ENCODE measurements at regions not wholly inside any gene's neighbourhood (a gene's known extent, or its start where the extent isn't known, plus 50 kb on each side); places are given as distances from the start of the nearest gene placed in this dataset.
"Not testable (repeated sequence)": the region's sequence is repeated elsewhere in the genome, so short reads cannot be mapped to it uniquely, and the experiment has no call there.

GRCh38 chr2:128667391-128667790 is 348.7 kb upstream of the HS6ST1 start:
- H3K36me3 ChIP-seq (ENCODE audit: low read depth) = no peaks in the 10 kb centered on the region
- H3K9me3 ChIP-seq (ENCODE audit: severe bottlenecking) = no peaks in the 10 kb centered on the region
- DNase-seq (ENCODE audit: low spot score) (no peak), ATAC-seq (ENCODE audit: low read depth) (no peak)
- H3K4me3 ChIP-seq (ENCODE audit: severe bottlenecking) = no peak overlapping the region
- H3K27me3 ChIP-seq (ENCODE audit: insufficient read depth, poor library complexity, severe bottlenecking) = no peaks in the 10 kb centered on the region
- H3K27ac ChIP-seq (ENCODE audit: poor library complexity, severe bottlenecking) = no peak overlapping the region
- TF ChIP-seq, protein P1, sequence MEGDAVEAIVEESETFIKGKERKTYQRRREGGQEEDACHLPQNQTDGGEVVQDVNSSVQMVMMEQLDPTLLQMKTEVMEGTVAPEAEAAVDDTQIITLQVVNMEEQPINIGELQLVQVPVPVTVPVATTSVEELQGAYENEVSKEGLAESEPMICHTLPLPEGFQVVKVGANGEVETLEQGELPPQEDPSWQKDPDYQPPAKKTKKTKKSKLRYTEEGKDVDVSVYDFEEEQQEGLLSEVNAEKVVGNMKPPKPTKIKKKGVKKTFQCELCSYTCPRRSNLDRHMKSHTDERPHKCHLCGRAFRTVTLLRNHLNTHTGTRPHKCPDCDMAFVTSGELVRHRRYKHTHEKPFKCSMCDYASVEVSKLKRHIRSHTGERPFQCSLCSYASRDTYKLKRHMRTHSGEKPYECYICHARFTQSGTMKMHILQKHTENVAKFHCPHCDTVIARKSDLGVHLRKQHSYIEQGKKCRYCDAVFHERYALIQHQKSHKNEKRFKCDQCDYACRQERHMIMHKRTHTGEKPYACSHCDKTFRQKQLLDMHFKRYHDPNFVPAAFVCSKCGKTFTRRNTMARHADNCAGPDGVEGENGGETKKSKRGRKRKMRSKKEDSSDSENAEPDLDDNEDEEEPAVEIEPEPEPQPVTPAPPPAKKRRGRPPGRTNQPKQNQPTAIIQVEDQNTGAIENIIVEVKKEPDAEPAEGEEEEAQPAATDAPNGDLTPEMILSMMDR (IDR thresholded peaks at IDR 0.05; ENCODE audit: poor library complexity, severe bottlenecking) = no peak
- H3K4me1 ChIP-seq (ENCODE audit: insufficient read depth, poor library complexity, severe bottlenecking) = no peaks in the 10 kb centered on the region

- H3K4me1 ChIP-seq (ENCODE audit: insufficient read depth, poor library complexity, severe bottlenecking) = no peaks in the 10 kb centered on the region
- ATAC-seq (ENCODE audit: low read depth) (no peak), DNase-seq (ENCODE audit: low spot score) (no peak)
- H3K36me3 ChIP-seq (ENCODE audit: low read depth) = no peaks in the 10 kb centered on the region
- no peaks in the 10 kb centered on the region for H3K9me3 ChIP-seq (ENCODE audit: severe bottlenecking)
- H3K27ac ChIP-seq (ENCODE audit: poor library complexity, severe bottlenecking) = no peak overlapping the region
- H3K27me3 ChIP-seq (ENCODE audit: insufficient read depth, poor library complexity, severe bottlenecking) = no peaks in the 10 kb centered on the region
- H3K4me3 ChIP-seq (ENCODE audit: severe bottlenecking) = no peak overlapping the region
- TF ChIP-seq, protein P1 (IDR thresholded peaks at IDR 0.05; ENCODE audit: poor library complexity, severe bottlenecking) = no peak
Observed at GRCh38 chr2:128668946-128669345, 350.3 kb upstream of the HS6ST1 start.

DNA sequence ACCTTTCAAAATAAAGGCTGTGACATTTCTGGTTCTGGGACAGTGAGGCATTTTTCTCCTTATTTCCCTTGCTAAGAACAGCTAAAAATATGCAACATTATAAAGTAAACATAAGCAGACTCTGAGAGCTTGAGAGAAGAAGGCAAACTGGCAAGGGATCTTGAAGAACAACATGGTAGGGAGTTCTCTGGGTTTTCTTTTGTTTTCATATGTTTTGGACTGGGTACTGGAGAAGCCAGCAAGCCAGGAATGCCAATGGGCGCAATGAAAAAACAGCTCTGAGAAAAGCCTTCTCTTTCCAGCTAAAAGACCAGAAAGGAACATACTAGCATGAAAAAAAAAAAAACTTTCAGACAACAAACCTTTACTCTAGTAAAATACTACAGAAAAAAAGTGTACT is 351.4 kb upstream of the HS6ST1 start:
- Histone ChIP-seq H3K27me3 (ENCODE audit: insufficient read depth, poor library complexity, severe bottlenecking) (no peaks in the 10 kb centered on the region), H3K4me1 (ENCODE audit: insufficient read depth, poor library complexity, severe bottlenecking) (no peaks in the 10 kb centered on the region), H3K27ac (ENCODE audit: poor library complexity, severe bottlenecking) (no peak overlapping the region), H3K4me3 (ENCODE audit: severe bottlenecking) (no peak overlapping the region), H3K36me3 (ENCODE audit: low read depth) (no peaks in the 10 kb centered on the region), H3K9me3 (ENCODE audit: severe bottlenecking) (no peaks in the 10 kb centered on the region)
- no peak for ATAC-seq (ENCODE audit: low read depth)
- TF ChIP-seq, protein P1 (IDR thresholded peaks at IDR 0.05; ENCODE audit: poor library complexity, severe bottlenecking) = no peak
- DNase-seq (ENCODE audit: low spot score) = no peak

GRCh38 chr2:128671981-128672757 is 353.5 kb upstream of the HS6ST1 start:
- DNase-seq (ENCODE audit: low spot score); H3K36me3 ChIP-seq (ENCODE audit: low read depth); H3K27ac ChIP-seq (ENCODE audit: poor library complexity, severe bottlenecking); H3K4me3 ChIP-seq (ENCODE audit: severe bottlenecking); H3K4me1 ChIP-seq (ENCODE audit: insufficient read depth, poor library complexity, severe bottlenecking); ATAC-seq (ENCODE audit: low read depth); H3K9me3 ChIP-seq (ENCODE audit: severe bottlenecking); H3K27me3 ChIP-seq (ENCODE audit: insufficient read depth, poor library complexity, severe bottlenecking): not testable (repeated sequence)

DNA sequence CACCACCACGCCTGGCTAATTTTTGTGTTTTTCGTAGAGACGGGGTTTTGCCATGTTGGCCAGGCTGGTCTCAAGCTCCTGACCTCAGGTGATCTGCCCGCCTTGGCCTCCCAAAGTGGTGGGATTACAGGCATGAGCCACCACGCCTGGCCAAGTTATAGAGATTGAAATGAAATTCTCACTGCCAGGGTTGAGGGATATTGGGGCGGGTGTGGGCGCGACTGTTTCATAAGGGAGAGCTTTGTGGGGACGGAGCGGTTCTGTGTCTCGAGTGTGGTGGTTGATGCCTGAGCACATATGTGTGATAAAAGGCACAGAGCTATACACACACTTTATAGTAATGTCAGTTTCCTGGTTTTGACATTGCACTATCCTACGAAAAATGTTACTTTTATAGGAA is 361.0 kb upstream of the HS6ST1 start:
- H3K27me3 ChIP-seq (ENCODE audit: insufficient read depth, poor library complexity, severe bottlenecking); H3K9me3 ChIP-seq (ENCODE audit: severe bottlenecking); H3K4me3 ChIP-seq (ENCODE audit: severe bottlenecking); H3K36me3 ChIP-seq (ENCODE audit: low read depth); DNase-seq (ENCODE audit: low spot score); H3K27ac ChIP-seq (ENCODE audit: poor library complexity, severe bottlenecking); ATAC-seq (ENCODE audit: low read depth); H3K4me1 ChIP-seq (ENCODE audit: insufficient read depth, poor library complexity, severe bottlenecking): not testable (repeated sequence)

- Histone ChIP-seq H3K36me3 (ENCODE audit: low read depth) (no peaks in the 10 kb centered on the region), H3K27me3 (ENCODE audit: insufficient read depth, poor library complexity, severe bottlenecking) (no peaks in the 10 kb centered on the region), H3K27ac (ENCODE audit: poor library complexity, severe bottlenecking) (no peak overlapping the region), H3K4me1 (ENCODE audit: insufficient read depth, poor library complexity, severe bottlenecking) (no peaks in the 10 kb centered on the region), H3K4me3 (ENCODE audit: severe bottlenecking) (no peak overlapping the region), H3K9me3 (ENCODE audit: severe bottlenecking) (no peaks in the 10 kb centered on the region)
- ATAC-seq (ENCODE audit: low read depth) (no peak), DNase-seq (ENCODE audit: low spot score) (no peak)
- TF ChIP-seq, protein P1 (IDR thresholded peaks at IDR 0.05; ENCODE audit: poor library complexity, severe bottlenecking) = no peak
Observed at GRCh38 chr2:128681507-128681906, 362.8 kb upstream of the HS6ST1 start.
